Nephron progenitor cell (in vitro differentiated cells): ENCODE measurements at regions not wholly inside any gene's neighbourhood (a gene's known extent, or its start where the extent isn't known, plus 50 kb on each side); places are given as distances from the start of the nearest gene placed in this dataset.

Experiments used
- DNase-seq: peaks from one replicate; pipeline ENCODE4 v3.0.0; 2021
- H3K27ac Mint-ChIP-seq: 2 replicates; pipeline ENCODE4 v1.8.0; 2021; ENCODE audit warnings: mild to moderate bottlenecking, moderate library complexity, mixed read lengths
- H3K27me3 Mint-ChIP-seq: 2 replicates; pipeline ENCODE4 v1.8.0; 2021; ENCODE audit warnings: mild to moderate bottlenecking, low read depth, mixed read lengths; ENCODE audit not compliant: poor library complexity
- H3K36me3 Mint-ChIP-seq: 2 replicates; pipeline ENCODE4 v1.8.0; 2021; ENCODE audit warnings: low read depth, mixed read lengths
- H3K4me1 Mint-ChIP-seq: 2 replicates; pipeline ENCODE4 v1.8.0; 2021; ENCODE audit warnings: mixed read lengths
- H3K4me3 Mint-ChIP-seq: 2 replicates; pipeline ENCODE4 v1.8.0; 2021; ENCODE audit warnings: mild to moderate bottlenecking, moderate library complexity, mixed read lengths
- H3K9me3 Mint-ChIP-seq: 2 replicates; pipeline ENCODE4 v1.8.0; 2021; ENCODE audit warnings: mild to moderate bottlenecking, moderate library complexity, mixed read lengths
- CTCF ChIP-seq: fragments of 200-600 bp; sonication (generic); IDR thresholded peaks from 2 replicates; pipeline ENCODE4 v1.5.0; 2021; ENCODE audit warnings: antibody characterized with exemption

GRCh38 chr11:15698855-15699254, 584.1 kb downstream of the INSC start:
- Mint-ChIP-seq H3K27ac (no peak overlapping the region), H3K4me3 (no peak overlapping the region), H3K27me3 (no peaks in the 10 kb centered on the region), H3K4me1 (peaks cover 9% of the 10 kb centered on the region), H3K9me3 (no peaks in the 10 kb centered on the region), H3K36me3 (no peaks in the 10 kb centered on the region)
- no peak for DNase-seq
- TF ChIP-seq CTCF, result no peak

- no peaks in the 10 kb centered on the region for H3K36me3 Mint-ChIP-seq
- no peak overlapping the region for H3K4me3 Mint-ChIP-seq
- no peaks in the 10 kb centered on the region for H3K27me3 Mint-ChIP-seq
- no peak for DNase-seq
- H3K27ac Mint-ChIP-seq, result no peak overlapping the region
- peaks cover 2% of the 10 kb centered on the region for H3K9me3 Mint-ChIP-seq
- peaks cover 9% of the 10 kb centered on the region for H3K4me1 Mint-ChIP-seq
- no peak for TF ChIP-seq CTCF
Observed at GRCh38 chr11:15699978-15700377, 585.3 kb downstream of the INSC start.

- Mint-ChIP-seq H3K27ac (no peak overlapping the region), H3K4me1 (peaks cover 9% of the 10 kb centered on the region), H3K27me3 (no peaks in the 10 kb centered on the region), H3K36me3 (no peaks in the 10 kb centered on the region), H3K9me3 (peaks cover 5% of the 10 kb centered on the region), H3K4me3 (no peak overlapping the region)
- no peak for TF ChIP-seq CTCF
- DNase-seq, result no peak
Observed at GRCh38 chr11:15700456-15700855, 585.7 kb downstream of the INSC start.

GRCh38 chr11:15704064-15704463, 589.3 kb downstream of the INSC start:
- H3K4me3 Mint-ChIP-seq, result no peak overlapping the region
- DNase-seq, result no peak
- H3K27me3 Mint-ChIP-seq, result no peaks in the 10 kb centered on the region
- peaks cover 5% of the 10 kb centered on the region for H3K9me3 Mint-ChIP-seq
- H3K4me1 Mint-ChIP-seq, result peaks cover 6% of the 10 kb centered on the region
- H3K27ac Mint-ChIP-seq, result no peak overlapping the region
- no peaks in the 10 kb centered on the region for H3K36me3 Mint-ChIP-seq
- TF ChIP-seq CTCF, result no peak

GRCh38 chr11:15704556-15704955, 589.8 kb downstream of the INSC start:
- DNase-seq, result no peak
- TF ChIP-seq CTCF, result no peak
- Mint-ChIP-seq H3K27ac (no peak overlapping the region), H3K27me3 (no peaks in the 10 kb centered on the region), H3K36me3 (no peaks in the 10 kb centered on the region), H3K9me3 (peaks cover 5% of the 10 kb centered on the region), H3K4me3 (no peak overlapping the region), H3K4me1 (peaks cover 6% of the 10 kb centered on the region)

GRCh38 chr11:15705891-15706290, 591.2 kb downstream of the INSC start:
- TF ChIP-seq CTCF, result no peak
- H3K4me1 Mint-ChIP-seq, result peaks cover 13% of the 10 kb centered on the region
- no peaks in the 10 kb centered on the region for H3K36me3 Mint-ChIP-seq
- H3K27me3 Mint-ChIP-seq, result no peaks in the 10 kb centered on the region
- H3K4me3 Mint-ChIP-seq, result no peak overlapping the region
- no peak for DNase-seq
- no peak overlapping the region for H3K27ac Mint-ChIP-seq
- peaks cover 5% of the 10 kb centered on the region for H3K9me3 Mint-ChIP-seq
